ENCODE measurements at regions not wholly inside any gene's neighbourhood (a gene's known extent, or its start where the extent isn't known, plus 50 kb on each side); places are given as distances from the start of the nearest gene placed in this dataset.

DNA sequence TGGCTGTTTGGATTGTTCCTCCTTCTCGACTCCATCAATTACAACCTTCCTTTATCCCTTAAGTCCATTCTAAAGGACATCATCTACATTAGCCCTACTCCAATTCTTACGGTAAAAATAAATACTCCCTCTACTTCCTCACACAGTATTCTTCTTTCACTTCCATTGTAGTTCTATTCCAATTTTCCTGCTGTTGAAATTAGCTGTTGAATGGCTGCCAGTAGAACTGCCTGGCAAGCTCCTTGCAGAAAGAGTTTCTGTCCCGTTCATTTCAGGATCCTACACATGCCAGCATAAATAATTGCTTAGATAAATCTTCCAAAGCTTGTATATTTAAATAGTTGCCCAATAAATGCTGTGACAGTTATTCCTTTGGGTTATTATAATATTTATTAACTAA is 459.3 kb upstream of the TRIB2 start:
- Histone ChIP-seq H3K9me1 (replicated peaks; ENCODE audit: control insufficient read depth, extremely low read depth, insufficient read depth, low read length) (no peaks in the 10 kb centered on the region), H3K4me1 (ENCODE audit: control insufficient read depth, extremely low read depth, insufficient read depth, low read length) (no peaks in the 10 kb centered on the region), H3K4me2 (ENCODE audit: insufficient read depth, low read length) (no peak overlapping the region), H3K79me2 (ENCODE audit: control insufficient read depth, insufficient read depth, low read length) (no peaks in the 10 kb centered on the region), H3K27ac (ENCODE audit: insufficient read depth, low read depth, low read length) (no peak overlapping the region), H2AFZ (ENCODE audit: low read depth, low read length) (no peak overlapping the region), H3K36me3 (ENCODE audit: control insufficient read depth in 2 of 2, extremely low read depth in 1 of 2, insufficient read depth in 2 of 2, low read length in 2 of 2) (no peaks in the 10 kb centered on the region), H3K27me3 (ENCODE audit: control insufficient read depth in 2 of 2, insufficient read depth in 2 of 2, low read length in 2 of 2) (peaks cover 0 to 2% of the 10 kb centered on the region in 2 experiments), H3K9me3 (replicated peaks; ENCODE audit: control insufficient read depth, insufficient read depth, low read length) (no peaks in the 10 kb centered on the region), H3K4me3 (replicated peaks in 1 of 3; ENCODE audit: insufficient read depth in 1 of 3, low read depth in 1 of 3, low read length in 3 of 3) (no peak overlapping the region), H4K20me1 (replicated peaks; ENCODE audit: control insufficient read depth, extremely low read depth, insufficient read depth, low read length) (no peaks in the 10 kb centered on the region), H3K9ac (replicated peaks; ENCODE audit: extremely low read depth, insufficient read depth, low read length) (no peak overlapping the region)
- DNase-seq (ENCODE audit: low read depth, low spot score) (no peak), FAIRE-seq (no peak)
- BruUV-seq (replicated peaks), result no TSS peak
- dilution Hi-C loops (cut with MboI; ENCODE audit: extremely low pct_ligation_motif_present, low sequenced_read_pairs), result no loop called here
- CTCF ChIA-PET, result interaction anchor here (1.0 to 1.1 kb wide), 2 partner anchors 44 to 72 kb away, joined by 3 read pairs; no protein-coding TSS in a partner anchor
- intact Hi-C loops (cut with micrococcal nuclease), result no loop called here
- TF ChIP-seq, protein P1, sequence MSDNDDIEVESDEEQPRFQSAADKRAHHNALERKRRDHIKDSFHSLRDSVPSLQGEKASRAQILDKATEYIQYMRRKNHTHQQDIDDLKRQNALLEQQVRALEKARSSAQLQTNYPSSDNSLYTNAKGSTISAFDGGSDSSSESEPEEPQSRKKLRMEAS (IDR thresholded peaks at IDR 0.05; ENCODE audit: insufficient read depth, insufficient read length), result no peak
- TF ChIP-seq POLR2AphosphoS5 (IDR thresholded peaks at IDR 0.05; ENCODE audit: insufficient read depth, low read depth, low read length), result no peak
- POLR2A ChIA-PET, result no interaction called here

DNA sequence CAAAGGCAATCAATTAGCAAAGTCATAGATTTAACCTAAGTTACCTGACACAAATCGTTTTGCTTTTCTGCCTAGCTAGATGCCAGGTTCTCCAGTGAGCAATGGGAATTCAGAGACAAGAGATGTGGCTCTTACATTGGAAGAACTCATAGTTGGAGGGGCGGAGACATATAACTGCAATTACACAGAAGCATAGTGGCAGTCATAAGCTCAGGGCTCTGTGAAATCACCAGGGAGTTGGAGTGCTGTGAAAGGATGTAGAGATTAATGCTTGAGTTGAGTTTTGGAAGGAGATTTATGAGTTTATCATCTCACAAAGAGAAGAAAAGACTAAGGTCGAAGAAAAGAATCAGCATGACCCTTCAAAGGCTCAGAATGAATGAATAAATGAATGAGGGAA is 457.2 kb upstream of the TRIB2 start:
- H3K4me3 ChIP-seq (replicated peaks in 1 of 3; ENCODE audit: insufficient read depth in 1 of 3, low read depth in 1 of 3, low read length in 3 of 3), result no peak overlapping the region
- no peak for TF ChIP-seq GATA2 (IDR thresholded peaks at IDR 0.05; ENCODE audit: insufficient read depth, insufficient read length, low read depth, low read length)
- TF ChIP-seq, protein P2, sequence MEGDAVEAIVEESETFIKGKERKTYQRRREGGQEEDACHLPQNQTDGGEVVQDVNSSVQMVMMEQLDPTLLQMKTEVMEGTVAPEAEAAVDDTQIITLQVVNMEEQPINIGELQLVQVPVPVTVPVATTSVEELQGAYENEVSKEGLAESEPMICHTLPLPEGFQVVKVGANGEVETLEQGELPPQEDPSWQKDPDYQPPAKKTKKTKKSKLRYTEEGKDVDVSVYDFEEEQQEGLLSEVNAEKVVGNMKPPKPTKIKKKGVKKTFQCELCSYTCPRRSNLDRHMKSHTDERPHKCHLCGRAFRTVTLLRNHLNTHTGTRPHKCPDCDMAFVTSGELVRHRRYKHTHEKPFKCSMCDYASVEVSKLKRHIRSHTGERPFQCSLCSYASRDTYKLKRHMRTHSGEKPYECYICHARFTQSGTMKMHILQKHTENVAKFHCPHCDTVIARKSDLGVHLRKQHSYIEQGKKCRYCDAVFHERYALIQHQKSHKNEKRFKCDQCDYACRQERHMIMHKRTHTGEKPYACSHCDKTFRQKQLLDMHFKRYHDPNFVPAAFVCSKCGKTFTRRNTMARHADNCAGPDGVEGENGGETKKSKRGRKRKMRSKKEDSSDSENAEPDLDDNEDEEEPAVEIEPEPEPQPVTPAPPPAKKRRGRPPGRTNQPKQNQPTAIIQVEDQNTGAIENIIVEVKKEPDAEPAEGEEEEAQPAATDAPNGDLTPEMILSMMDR (IDR thresholded peaks at IDR 0.05; ENCODE audit: extremely low read depth in 1 of 2, insufficient read depth in 1 of 2, low read depth in 1 of 2, low read length in 2 of 2), result no peak
- no peak for TF ChIP-seq EZH2 (IDR thresholded peaks at IDR 0.05; ENCODE audit: borderline replicate concordance, low read depth, low read length, severe bottlenecking)
- no peak for TF ChIP-seq FOS (IDR thresholded peaks at IDR 0.05; ENCODE audit: borderline replicate concordance, insufficient read depth, low read length)
- TF ChIP-seq POLR2A (IDR thresholded peaks at IDR 0.05; ENCODE audit: low read depth, low read length), result no peak
- BruUV-seq (replicated peaks), result no TSS peak
- no peak overlapping the region for H3K27ac ChIP-seq (ENCODE audit: insufficient read depth, low read depth, low read length)
- intact Hi-C loops (cut with micrococcal nuclease), result no loop called here
- no peak for FAIRE-seq
- H3K9me1 ChIP-seq (replicated peaks; ENCODE audit: control insufficient read depth, extremely low read depth, insufficient read depth, low read length), result no peaks in the 10 kb centered on the region
- ChIA-PET CTCF (no interaction called here), POLR2A (no interaction called here)
- DNase-seq (ENCODE audit: low read depth, low spot score), result no peak
- no peaks in the 10 kb centered on the region for H3K79me2 ChIP-seq (ENCODE audit: control insufficient read depth, insufficient read depth, low read length)
- no peaks in the 10 kb centered on the region for H4K20me1 ChIP-seq (replicated peaks; ENCODE audit: control insufficient read depth, extremely low read depth, insufficient read depth, low read length)
- H3K4me2 ChIP-seq (ENCODE audit: insufficient read depth, low read length), result no peak overlapping the region
- no peaks in the 10 kb centered on the region for H3K4me1 ChIP-seq (ENCODE audit: control insufficient read depth, extremely low read depth, insufficient read depth, low read length)
- H3K9me3 ChIP-seq (replicated peaks; ENCODE audit: control insufficient read depth, insufficient read depth, low read length), result no peaks in the 10 kb centered on the region
- H3K36me3 ChIP-seq (ENCODE audit: control insufficient read depth in 2 of 2, extremely low read depth in 1 of 2, insufficient read depth in 2 of 2, low read length in 2 of 2), result no peaks in the 10 kb centered on the region
- peaks cover 0 to 2% of the 10 kb centered on the region in 2 experiments for H3K27me3 ChIP-seq (ENCODE audit: control insufficient read depth in 2 of 2, insufficient read depth in 2 of 2, low read length in 2 of 2)
- no peak overlapping the region for H2AFZ ChIP-seq (ENCODE audit: low read depth, low read length)
- no peak overlapping the region for H3K9ac ChIP-seq (replicated peaks; ENCODE audit: extremely low read depth, insufficient read depth, low read length)
- dilution Hi-C loops (cut with MboI; ENCODE audit: extremely low pct_ligation_motif_present, low sequenced_read_pairs), result no loop called here

Data from endothelial cell of umbilical vein (primary cell).